Keratinocyte (primary cell): ENCODE measurements at regions not wholly inside any gene's neighbourhood (a gene's known extent, or its start where the extent isn't known, plus 50 kb on each side); places are given as distances from the start of the nearest gene placed in this dataset.

Experiments used
- EZH2 ChIP-seq: IDR thresholded peaks from one replicate; pipeline ENCODE4 v1.6.1; 2012; ENCODE audit warnings: inconsistent platforms, mild to moderate bottlenecking, low read length, moderate library complexity
- TF ChIP-seq, protein P1 (sequence below), 3 experiments: IDR thresholded peaks in 1 of 3; conservative IDR thresholded peaks in 1 of 3; optimal IDR thresholded peaks in 1 of 3; 2 replicates in 2 of 3; 3 replicates in 1 of 3; pipeline versions ENCODE3 to v1.5.1; 2011; ENCODE audit warnings: low read length in 3 of 3, mild to moderate bottlenecking in 3 of 3, moderate library complexity in 2 of 3, control low read depth in 1 of 3, inconsistent platforms in 1 of 3; ENCODE audit not compliant: insufficient read depth in 2 of 3; ENCODE audit errors: extremely low read depth in 1 of 3

DNA sequence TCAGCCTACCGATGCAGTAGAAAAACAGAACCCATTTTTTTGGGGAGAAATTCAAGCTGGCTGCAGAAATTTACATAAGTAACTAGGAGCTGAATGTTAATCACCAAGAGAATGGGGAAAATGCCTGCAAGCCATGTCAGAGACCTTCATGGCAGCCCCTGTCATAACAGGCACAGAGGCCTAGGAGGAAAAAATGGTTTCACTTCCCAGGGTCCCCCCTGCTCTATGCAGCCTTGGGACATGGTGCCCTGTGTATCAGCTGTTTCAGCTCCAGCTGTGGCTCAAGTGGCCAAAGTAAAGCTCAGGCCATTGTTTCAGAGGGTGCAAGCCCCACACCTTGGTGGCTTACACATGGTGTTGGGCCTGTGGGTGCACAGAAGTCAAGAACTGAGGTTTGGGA lies 842.5 kb downstream of the FLRT2 start:
- TF ChIP-seq, protein P1, sequence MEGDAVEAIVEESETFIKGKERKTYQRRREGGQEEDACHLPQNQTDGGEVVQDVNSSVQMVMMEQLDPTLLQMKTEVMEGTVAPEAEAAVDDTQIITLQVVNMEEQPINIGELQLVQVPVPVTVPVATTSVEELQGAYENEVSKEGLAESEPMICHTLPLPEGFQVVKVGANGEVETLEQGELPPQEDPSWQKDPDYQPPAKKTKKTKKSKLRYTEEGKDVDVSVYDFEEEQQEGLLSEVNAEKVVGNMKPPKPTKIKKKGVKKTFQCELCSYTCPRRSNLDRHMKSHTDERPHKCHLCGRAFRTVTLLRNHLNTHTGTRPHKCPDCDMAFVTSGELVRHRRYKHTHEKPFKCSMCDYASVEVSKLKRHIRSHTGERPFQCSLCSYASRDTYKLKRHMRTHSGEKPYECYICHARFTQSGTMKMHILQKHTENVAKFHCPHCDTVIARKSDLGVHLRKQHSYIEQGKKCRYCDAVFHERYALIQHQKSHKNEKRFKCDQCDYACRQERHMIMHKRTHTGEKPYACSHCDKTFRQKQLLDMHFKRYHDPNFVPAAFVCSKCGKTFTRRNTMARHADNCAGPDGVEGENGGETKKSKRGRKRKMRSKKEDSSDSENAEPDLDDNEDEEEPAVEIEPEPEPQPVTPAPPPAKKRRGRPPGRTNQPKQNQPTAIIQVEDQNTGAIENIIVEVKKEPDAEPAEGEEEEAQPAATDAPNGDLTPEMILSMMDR (optimal IDR thresholded peaks at IDR 0.05 in 1 of 3, IDR thresholded peaks at IDR 0.05 in 1 of 3, conservative IDR thresholded peaks at IDR 0.05 in 1 of 3; ENCODE audit: extremely low read depth in 1 of 3, insufficient read depth in 2 of 3, low read length in 3 of 3), result no peak
- TF ChIP-seq EZH2, result no peak
